ENCODE measurements at regions not wholly inside any gene's neighbourhood (a gene's known extent, or its start where the extent isn't known, plus 50 kb on each side); places are given as distances from the start of the nearest gene placed in this dataset.
"Not testable (repeated sequence)": the region's sequence is repeated elsewhere in the genome, so short reads cannot be mapped to it uniquely, and the experiment has no call there.

GRCh38 chr13:50485979-50486935 lies 357.2 kb downstream of the DLEU7 start:
- no peaks in the 10 kb centered on the region for H3K4me1 Mint-ChIP-seq (ENCODE audit: low read depth)
- H3K27ac Mint-ChIP-seq, result no peak overlapping the region
- H3K9me3 Mint-ChIP-seq, result no peaks in the 10 kb centered on the region
- CTCF ChIA-PET, result no interaction called here
- intact Hi-C loops (cut with micrococcal nuclease), result no loop called here
- H3K36me3 Mint-ChIP-seq (ENCODE audit: low read depth), result no peaks in the 10 kb centered on the region
- POLR2A ChIA-PET, result no interaction called here
- no peak for ATAC-seq
- no peak overlapping the region for H3K4me3 Mint-ChIP-seq
- H3K27me3 Mint-ChIP-seq, result peaks cover 3% of the 10 kb centered on the region
- TF ChIP-seq CTCF (IDR thresholded peaks at IDR 0.05), result no peak
- no peak for DNase-seq

DNA sequence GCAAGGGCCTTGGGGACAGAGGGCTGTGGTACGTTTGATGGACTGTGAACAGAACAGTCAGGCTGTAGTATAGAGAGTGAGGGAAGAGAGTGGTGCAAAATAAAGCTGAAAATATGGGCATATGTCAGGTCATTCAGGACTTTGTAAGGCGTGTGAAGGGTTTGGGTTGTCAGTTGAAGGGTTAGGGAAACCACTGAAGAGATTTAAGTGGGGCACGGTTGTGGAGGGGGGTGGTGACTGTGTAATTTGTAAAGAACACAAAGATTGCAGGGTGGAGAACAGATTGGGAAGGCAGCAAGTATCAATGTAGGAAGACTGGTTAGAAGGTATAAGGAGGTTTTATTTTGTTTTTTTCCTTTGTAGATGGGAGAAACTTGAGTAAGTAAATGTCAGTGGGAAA lies 349.8 kb downstream of the DLEU7 start:
- Mint-ChIP-seq H3K27me3 (no peaks in the 10 kb centered on the region), H3K36me3 (ENCODE audit: low read depth) (no peaks in the 10 kb centered on the region), H3K4me3 (no peak overlapping the region), H3K4me1 (ENCODE audit: low read depth) (no peaks in the 10 kb centered on the region), H3K27ac (no peak overlapping the region), H3K9me3 (no peaks in the 10 kb centered on the region)
- DNase-seq (no peak), ATAC-seq (no peak)
- ChIA-PET CTCF (no interaction called here), POLR2A (no interaction called here)
- intact Hi-C loops (cut with micrococcal nuclease), result no loop called here
- TF ChIP-seq CTCF (IDR thresholded peaks at IDR 0.05), result no peak

- ChIA-PET POLR2A (no interaction called here), CTCF (no interaction called here)
- no peak for ATAC-seq
- Mint-ChIP-seq H3K9me3 (no peaks in the 10 kb centered on the region), H3K4me3 (no peak overlapping the region), H3K4me1 (ENCODE audit: low read depth) (no peaks in the 10 kb centered on the region), H3K27ac (no peak overlapping the region), H3K27me3 (no peaks in the 10 kb centered on the region), H3K36me3 (ENCODE audit: low read depth) (no peaks in the 10 kb centered on the region)
- DNase-seq, result no peak
- no peak for TF ChIP-seq CTCF (IDR thresholded peaks at IDR 0.05)
- intact Hi-C loops (cut with micrococcal nuclease), result no loop called here
These were observed 349.4 kb downstream of the DLEU7 start for GRCh38 chr13:50494138-50494537.

DNA sequence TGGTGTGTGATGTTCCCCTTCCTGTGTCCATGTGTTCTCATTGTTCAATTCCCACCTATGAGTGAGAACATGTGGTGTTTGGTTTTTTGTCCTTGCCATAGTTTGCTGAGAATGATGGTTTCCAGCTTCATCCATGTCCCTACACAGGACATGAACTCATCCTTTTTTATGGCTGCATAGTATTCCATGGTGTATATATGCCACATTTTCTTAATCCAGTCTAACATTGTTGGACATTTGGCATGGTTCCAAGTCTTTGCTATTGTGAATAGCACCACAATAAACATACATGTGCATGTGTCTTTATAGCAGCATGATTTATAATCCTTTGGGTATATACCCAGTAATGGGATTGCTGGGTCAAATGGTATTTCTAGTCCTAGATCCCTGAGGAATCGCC lies 340.3 kb downstream of the DLEU7 start:
- POLR2A ChIA-PET, CTCF ChIA-PET, ATAC-seq: not testable (repeated sequence)

GRCh38 chr13:50509167-50509566 lies 334.3 kb downstream of the DLEU7 start:
- ATAC-seq (no peak), DNase-seq (no peak)
- peaks cover under 1% of the 10 kb centered on the region for H3K9me3 Mint-ChIP-seq
- H3K27me3 Mint-ChIP-seq, result no peaks in the 10 kb centered on the region
- ChIA-PET POLR2A (no interaction called here), CTCF (interaction anchor here (1.5 kb wide), 1 partner anchor 403 kb away, joined by 3 read pairs; no protein-coding TSS in a partner anchor)
- no peak overlapping the region for H3K27ac Mint-ChIP-seq
- no peaks in the 10 kb centered on the region for H3K36me3 Mint-ChIP-seq (ENCODE audit: low read depth)
- no peaks in the 10 kb centered on the region for H3K4me1 Mint-ChIP-seq (ENCODE audit: low read depth)
- H3K4me3 Mint-ChIP-seq, result no peak overlapping the region
- intact Hi-C loops (cut with micrococcal nuclease), result no loop called here
- no peak for TF ChIP-seq CTCF (IDR thresholded peaks at IDR 0.05)

More for the DNA sequence above, 340.3 kb downstream of the DLEU7 start:
- H3K9me3 Mint-ChIP-seq; DNase-seq; intact Hi-C loops (cut with micrococcal nuclease); H3K27me3 Mint-ChIP-seq; H3K4me1 Mint-ChIP-seq (ENCODE audit: low read depth); H3K36me3 Mint-ChIP-seq (ENCODE audit: low read depth); H3K4me3 Mint-ChIP-seq; H3K27ac Mint-ChIP-seq: not testable (repeated sequence)
